HG02885 (cell line): ENCODE measurements at regions not wholly inside any gene's neighbourhood (a gene's known extent, or its start where the extent isn't known, plus 50 kb on each side); places are given as distances from the start of the nearest gene placed in this dataset.
A peak's percentile ranks its signal among the peaks of the same experiment; 100 is the strongest.

Source experiments
- ATAC-seq: cut with Tn5 transposase; IDR thresholded peaks from one replicate; pipeline ENCODE4 v1.9.1; 2021; ENCODE audit warnings: mild to moderate bottlenecking; ENCODE audit not compliant: unreplicated experiment, poor library complexity

DNA sequence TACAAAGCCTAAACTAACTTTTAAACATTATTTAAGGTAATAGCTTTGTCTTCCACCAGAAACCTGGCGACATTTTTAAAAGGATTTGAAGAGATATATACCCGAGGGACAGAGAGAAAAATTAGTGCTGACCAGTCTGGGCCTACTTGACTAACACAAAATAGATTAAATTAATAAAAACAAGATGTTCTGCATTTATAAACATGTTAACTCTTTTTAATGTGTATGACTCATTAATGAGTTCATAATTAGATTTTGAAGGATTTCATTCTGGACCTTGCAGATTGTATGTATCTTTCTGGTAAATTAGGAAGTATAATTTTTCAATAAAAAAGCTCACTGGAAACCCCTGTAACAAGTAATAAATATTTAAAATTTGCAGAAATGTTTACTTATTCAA lies 459.1 kb upstream of the CDH9 start:
- ATAC-seq: no peak

DNA sequence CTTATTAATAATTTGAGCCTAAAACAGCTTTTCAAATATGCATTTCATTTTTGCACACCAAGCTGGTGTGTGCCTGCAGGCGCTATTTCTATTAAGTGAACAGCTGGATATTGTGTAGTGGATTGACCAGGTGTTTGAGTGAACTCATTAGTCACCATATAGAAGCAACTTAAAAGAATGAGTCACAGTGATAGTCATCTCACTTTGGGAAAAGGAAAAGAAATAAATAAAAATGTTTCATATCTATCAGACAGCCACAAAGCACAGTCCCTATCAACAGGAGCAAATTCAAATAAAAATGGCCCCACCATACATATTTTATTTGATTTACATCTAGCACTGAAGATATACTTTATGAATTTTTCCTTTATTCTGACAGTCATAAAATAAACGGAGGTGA lies 456.5 kb upstream of the CDH9 start:
- no peak for ATAC-seq

DNA sequence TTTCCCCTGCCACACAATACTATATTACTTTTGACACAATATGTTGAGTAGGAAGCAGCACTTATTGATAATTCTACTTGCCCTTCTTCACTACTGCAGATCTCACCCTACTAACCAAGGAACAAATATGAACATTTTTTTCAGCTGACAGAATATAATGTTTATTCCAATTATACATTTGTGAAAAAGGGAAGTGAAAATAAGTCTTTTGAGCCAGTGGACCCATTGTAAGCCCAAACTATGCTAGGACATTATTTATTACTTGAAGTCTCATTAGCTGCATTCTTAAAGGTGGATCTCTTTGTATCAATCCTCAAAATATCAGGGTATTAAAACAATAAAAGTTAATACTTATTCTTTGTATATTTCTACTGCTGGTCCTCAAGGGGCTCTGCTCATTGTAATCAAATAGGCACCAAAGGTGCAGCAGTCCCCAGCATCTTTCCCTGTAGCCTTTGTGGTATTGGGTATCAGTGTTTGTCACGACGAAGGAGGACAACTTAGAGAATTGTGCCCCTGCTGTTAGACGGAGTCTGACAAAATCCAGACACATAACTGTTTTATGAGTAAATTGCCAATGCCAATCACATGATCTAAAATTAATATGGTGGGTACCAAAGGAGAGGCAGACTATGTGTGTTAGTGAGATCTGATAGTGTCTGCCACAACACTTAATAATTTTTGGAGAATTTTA lies 453.5 kb upstream of the CDH9 start:
- ATAC-seq: no peak

DNA sequence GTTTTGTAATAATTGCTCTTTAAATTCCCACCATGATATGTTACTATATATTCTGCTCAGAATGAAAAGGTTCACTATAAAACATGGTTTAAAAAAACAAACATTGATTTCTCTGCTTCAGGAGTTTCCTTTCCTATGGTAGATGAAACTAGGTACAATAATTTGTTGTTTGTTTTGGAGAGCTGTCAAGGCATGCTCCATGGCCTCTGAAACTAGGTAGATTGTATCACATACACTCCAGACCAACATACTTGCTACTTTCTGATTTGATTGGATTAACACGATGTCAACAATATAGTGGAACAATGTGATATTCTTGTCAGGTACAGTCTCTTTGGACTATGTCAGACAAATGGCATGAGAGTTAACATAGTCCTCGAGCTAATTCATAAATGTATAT lies 452.7 kb upstream of the CDH9 start:
- ATAC-seq: no peak

DNA sequence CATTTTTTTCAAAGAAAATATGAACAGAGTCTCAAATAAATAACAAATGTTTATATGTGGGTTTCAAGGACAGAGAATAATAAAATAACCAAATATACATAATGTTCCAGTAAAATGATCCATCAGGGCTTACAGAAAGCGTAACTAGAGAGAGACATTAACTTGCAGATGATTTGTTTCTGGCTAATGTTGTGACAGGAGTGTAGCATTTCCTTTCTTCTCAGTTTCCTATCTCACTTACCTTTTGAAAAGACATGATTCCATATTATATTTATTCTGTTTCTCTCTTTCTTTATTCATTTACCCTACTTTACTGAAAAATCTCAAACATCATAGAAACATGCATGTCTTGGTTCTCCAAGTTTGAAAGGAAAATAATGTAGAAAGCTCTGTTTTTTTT lies 451.3 kb upstream of the CDH9 start:
- no peak for ATAC-seq

DNA sequence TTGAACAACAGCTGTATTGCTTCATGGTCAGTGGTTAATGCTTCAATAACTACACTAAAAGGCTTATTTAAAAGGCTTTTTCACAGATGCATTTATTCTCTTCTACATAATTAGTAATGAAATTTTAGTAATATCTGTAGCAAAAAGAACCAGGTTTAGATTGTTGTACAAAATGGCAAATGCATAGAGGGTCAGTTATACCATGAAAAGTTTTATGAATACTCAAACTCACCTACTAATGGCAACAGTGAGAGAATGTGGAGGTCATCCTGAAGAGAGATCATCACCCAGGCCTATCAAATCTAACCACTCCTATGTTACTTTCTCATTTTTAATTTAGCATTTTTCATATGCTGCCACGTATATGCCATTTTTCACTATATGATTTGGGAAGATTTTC lies 444.3 kb upstream of the CDH9 start:
- ATAC-seq: no peak

DNA sequence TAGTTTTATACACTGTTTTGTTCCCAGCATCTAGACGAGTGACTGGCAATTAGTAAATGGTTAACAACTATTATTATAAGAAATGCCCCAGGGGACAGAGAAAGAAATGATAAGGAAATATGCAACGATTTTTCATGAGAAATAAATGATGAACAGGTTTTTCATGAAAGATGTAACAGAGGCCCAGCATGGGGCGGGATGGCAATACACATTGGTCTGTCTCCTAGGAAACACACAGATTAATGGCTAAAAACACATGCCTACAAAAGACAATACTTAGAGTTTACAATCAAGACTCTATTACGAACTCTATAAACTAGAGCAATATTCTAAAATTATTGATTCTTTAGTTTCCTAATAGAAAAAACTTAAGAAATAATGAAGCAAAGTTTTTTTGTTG lies 441.5 kb upstream of the CDH9 start:
- no peak for ATAC-seq

DNA sequence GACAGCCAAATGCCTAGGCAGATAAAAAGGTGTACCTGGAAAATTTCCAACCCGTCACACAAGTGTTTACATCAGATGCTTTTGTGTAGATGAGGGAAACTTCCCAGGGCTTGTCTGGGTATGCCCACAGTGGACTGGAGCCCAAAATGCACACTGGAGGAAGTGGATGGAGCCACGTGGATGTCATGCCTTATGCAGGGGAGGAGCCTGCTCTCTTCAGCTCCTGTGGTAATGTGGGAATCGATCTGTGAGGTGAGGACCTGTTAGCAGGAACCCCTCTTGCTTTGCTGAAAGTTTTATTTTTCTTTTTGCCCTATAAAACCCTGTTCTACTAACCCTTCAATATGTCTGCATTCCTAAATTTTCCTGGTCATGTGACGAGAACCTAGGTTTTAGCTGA lies 439.2 kb upstream of the CDH9 start:
- ATAC-seq: no peak

DNA sequence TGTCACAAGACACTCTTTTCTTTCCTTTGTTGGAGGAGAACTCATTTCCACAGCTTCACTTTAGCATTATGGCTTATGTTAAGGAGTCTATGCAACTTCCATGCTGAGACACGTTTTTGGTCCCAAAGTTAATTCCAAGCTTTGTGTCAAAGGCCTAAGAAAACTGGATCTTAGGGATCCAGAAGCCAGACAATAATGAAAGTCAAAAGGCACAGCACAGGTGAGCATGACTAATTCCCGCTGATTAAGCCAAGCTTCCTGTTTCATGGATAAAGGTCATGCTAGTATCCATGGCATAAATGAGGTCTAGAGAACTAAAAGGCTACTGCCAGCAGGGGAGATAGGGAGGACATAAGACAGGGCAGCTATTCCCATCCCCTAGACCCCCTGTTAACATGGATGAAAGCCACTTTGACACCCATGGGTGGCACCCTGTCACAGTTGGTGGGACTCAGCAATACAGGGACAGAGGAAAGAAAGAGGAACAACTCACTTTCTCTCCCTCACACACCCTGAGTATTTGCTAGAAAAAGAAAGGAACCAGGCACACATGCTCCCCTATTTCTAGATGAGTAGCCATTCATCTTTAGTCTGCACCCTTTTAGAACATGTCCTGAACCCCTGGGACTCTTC lies 438.1 kb upstream of the CDH9 start:
- ATAC-seq: no peak

DNA sequence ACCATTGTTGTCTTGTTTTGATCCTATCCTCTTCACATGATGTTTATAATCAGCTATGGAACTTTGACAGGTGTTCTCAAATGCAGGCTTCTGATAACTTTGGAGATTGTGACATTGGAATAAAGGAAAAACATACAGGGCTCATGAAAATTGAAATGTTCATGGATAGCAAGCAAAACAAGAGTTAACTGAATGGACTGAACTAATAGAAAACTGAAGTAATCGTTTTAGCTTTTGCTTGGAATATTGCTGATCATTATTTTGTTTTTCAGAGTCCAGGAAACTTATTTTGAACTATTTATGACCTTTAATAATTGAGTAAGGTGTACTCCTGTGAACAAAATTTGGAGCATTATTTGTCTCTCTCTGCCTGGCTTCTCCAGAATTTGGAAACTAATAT lies 436.7 kb upstream of the CDH9 start:
- no peak for ATAC-seq

DNA sequence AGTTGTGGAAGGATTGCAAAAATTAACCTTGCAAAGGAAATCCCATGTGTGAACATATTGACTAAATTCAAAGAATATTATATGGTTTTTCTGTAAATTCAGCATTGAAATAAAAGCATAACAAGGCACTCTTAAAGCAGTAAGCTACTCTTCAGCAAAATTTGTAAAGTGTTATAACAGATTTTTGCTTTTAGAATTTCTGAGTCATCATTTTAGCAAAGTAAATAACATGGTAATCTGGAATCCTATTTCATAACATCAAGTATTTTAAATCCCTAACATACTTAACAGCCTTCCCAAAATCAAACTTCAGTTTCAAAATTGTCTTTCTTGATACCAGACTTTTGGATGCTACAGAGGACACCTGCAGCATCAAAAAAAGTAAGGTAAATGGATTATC lies 436.0 kb upstream of the CDH9 start:
- no peak for ATAC-seq

DNA sequence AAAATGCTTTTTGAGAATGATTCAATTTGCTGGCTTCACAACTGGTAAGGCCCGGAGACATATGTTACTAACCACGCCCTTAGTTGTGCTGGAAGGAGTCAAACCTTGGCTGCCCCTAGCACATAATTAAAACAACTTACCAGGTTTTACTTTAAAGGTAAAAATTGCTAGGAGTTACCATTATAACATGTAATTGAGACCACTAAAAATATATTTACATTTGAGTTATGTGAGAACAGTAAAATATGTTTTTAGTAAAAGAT lies 435.6 kb upstream of the CDH9 start:
- ATAC-seq: no peak

DNA sequence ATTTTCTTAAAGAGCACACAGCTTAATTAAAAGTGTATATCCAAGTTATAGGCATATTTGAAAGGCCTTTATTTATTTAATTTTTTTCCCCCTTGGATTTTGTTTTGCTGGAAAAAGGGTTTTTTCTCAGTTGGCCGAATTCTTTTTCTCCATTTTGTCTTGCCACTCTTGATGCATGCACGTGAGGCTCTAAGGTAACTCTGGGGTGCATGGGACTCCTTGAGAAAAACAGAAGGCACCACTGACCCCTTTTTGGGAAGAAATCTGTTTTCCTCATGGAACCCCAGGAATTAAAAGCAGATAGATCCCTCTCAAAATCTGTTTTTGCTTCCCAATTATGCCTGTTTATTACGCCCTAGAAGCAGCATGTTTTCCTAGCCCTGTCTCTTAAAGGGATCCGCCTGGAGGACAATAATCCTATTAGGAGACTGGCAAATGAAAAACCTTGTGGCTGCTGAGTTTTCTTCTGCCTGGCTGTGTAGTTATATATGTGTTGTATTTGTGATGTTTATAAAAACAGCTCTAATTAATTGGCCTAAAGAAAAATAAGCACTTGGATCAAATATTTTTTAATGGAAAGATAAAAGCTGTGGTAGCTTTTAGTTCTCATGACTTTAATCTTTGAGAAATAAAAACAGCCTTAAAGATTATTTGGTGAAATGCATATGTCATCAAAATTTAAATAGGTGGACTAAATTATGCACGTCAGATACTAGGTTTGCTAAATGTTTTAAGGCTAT lies 435.1 kb upstream of the CDH9 start:
- no peak for ATAC-seq

DNA sequence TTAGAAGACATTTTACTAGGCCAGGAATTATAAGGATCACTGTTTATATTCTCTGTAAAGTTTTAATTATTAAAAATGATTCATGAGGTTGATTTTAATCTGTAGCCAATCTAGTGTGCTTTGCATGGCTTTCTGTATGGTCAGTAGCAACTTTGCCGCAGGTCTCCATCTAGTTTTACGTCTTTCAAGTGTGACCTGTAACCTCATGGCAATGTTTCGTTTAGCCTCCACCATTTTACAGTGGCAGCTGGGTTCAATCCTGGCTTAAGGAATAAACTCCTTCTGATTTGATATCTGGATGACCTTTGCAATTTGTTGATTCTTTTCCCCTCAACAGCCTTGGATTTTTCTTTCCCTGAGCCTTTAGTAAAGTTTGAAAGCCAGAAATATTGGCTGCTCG lies 434.5 kb upstream of the CDH9 start:
- no peak for ATAC-seq

DNA sequence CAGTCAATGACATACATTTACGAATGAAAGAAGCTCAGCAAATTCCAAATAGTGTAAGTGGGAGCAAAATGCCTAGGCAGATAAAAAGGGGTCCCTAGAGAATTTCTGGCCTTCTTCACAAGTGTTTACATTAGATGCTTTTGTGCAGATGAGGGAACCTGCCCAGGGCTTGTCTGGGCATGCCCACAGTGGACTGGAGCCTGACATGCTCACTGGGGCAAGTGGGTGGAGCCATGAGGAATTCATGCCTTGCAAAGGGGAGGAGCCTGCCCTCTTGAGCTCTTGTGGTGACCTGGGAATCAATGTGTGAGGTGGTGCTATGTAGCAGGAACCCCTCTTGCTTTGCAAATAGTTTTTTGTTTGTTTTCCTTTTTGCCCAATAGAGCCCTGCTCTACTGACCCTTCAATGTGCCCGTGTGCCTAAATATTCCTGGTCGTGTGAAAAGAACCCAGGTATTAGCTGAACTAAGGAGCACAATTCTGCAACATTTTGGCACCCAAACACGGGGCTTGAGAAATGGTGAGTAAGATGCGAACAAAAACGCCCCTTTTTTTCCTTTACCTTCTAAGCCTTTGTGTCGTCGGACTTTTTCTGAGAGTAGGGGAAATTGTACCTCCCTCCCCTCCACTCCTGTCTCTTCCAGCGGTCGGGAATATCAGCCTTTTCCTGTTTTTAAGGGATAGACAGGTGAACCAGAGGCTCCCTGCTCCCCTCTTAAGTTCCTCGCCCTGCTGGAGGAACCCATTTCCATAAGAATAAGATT lies 433.8 kb upstream of the CDH9 start:
- ATAC-seq: peak; percentile 95

DNA sequence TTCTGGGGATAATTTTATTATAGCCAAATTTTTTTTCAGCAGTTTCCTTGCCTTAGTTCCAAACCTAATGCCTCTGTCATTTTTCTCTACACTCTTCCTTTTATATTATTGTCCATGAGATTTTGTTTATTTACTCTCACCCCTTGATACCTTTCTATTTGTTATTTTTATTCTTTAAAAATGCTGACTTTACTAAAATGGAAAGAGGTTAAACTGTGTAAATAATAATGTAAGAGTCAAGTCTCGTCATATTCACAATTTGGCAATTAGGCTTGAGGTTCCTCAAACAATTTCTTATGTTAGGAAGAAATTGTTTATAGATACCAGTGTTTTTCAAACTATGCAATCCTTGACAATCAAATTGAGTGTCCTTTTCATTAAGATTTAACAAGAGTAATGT lies 428.6 kb upstream of the CDH9 start:
- ATAC-seq: no peak

DNA sequence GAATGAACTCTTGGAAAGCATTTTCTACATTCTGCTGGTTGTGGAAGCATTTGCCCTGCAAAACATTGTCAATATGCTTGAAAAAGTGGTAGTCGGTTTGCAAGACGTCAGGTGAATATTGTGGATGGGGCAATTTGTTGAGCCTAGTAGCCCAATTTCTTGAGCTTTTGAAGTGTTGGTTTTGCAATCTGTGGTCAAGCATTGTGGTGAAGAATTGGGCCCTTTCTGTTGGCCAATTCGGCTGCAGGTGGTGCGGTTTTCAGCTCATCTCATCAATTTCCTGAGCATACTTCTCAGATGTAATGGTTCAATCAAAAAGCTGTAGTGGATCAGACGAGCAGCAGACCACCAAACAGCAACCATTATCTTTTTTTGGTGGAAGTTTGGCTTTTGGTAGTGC lies 426.8 kb upstream of the CDH9 start:
- no peak for ATAC-seq

DNA sequence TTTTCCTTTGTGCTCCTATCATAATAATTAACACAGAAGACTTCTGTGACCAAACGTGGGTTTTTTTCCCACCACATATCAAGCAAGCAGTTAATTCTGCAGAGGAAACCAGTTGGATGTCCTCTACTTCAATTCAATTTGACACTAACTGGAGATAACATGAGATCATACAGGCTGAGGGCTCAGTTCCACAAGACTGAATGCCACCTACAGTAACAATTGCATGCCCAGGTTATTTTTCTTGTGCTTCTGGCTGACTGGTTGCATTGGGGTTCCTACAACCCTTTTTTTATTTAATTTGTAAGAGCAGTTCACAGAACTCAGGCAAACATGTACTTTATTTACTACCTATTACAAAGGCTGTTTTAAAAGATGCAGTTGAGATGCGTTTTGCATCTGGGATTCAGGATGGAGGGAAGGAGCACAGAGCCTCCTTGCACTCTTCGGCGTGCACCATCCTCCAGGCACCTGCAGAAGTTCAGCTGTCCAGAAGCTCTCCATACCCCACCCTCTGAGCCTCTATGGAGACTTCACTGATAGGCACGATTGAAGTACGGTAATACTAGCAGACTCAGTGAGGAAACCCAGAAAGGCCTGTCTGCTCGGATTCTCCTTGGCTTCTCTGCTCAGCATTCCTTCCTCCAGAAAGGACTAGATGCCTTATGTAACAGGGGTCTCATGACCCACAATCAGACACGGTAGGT lies 425.2 kb upstream of the CDH9 start:
- no peak for ATAC-seq

DNA sequence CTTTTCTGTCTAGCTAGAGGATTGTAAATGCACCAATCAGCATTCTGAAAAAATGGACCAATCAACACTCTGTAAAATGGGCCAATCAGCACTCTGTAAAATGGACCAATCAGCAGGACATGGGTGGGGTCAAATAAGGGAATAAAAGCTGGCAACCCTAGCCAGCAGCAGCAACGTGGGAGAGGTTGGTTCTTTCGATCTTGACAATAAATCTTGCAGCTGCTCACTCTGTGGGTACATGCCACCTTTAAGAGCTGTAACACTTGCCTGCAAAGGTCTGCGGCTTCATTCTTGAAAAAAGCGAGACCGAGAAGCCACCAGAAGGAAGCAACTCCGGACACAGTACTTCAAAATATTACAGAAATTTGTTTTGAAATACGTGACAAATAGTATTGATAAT lies 424.6 kb upstream of the CDH9 start:
- no peak for ATAC-seq

DNA sequence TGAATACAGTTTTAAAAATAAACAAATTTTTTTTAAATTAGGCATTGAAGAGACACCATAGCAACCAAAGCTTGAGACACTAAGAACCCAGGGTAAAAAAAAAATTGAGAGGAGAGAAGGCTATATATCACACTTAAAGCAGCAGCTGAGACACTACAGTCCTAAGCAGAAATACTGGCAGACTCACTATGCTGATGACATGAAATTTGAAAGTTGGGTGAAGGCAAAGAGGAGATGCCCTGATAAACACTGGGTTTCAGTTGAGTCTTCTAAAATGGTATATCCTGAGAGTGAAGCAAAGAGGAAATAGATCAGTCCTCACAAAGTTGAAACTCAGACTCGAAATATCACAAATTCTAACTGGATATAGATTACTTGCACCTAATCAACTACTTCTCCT lies 419.9 kb upstream of the CDH9 start:
- no peak for ATAC-seq

DNA sequence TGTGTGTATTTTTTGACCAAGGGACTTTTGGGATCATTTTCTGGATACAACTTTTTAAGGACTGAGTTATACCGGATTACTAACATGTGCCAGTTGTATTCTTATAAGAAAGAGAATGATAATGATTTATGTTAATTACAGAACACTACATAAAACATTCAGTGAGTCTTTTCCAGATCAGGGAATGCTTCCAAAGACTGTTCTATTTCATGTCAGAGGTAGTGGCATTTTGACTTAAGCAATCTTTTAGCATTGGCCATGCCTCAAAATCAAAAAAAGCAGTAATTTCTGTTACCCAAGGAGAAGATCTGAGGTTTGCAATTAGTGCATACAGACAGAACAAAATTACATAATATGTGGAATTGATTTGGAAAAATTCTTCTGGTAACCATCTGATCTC lies 413.0 kb upstream of the CDH9 start:
- no peak for ATAC-seq
